Stimulated activated memory B cell treated with anti-CD40 and anti-IgM and Interleukin-4, amounts not matched to agents 10 μg/mL and 1 μg/mL and 100 μg/mL, for 72 hours (primary cell): ENCODE measurements at regions not wholly inside any gene's neighbourhood (a gene's known extent, or its start where the extent isn't known, plus 50 kb on each side); places are given as distances from the start of the nearest gene placed in this dataset.

Experiments used
- ATAC-seq: fragments of 150-1000 bp; cut with Tn5 transposase; 2 replicates; pipeline ENCODE4 v1.10.0; 2021
- H3K27ac Mint-ChIP-seq: one replicate; pipeline ENCODE4 v1.8.0; 2022; ENCODE audit warnings: mild to moderate bottlenecking, mixed read lengths
- H3K27me3 Mint-ChIP-seq: one replicate; pipeline ENCODE4 v1.8.0; 2022; ENCODE audit warnings: mixed read lengths
- H3K36me3 Mint-ChIP-seq: one replicate; pipeline ENCODE4 v1.8.0; 2022; ENCODE audit warnings: mixed read lengths
- H3K4me1 Mint-ChIP-seq: one replicate; pipeline ENCODE4 v1.8.0; 2022; ENCODE audit warnings: mixed read lengths
- H3K4me3 Mint-ChIP-seq: one replicate; pipeline ENCODE4 v1.8.0; 2022; ENCODE audit warnings: mild to moderate bottlenecking, moderate library complexity, mixed read lengths
- H3K9me3 Mint-ChIP-seq: one replicate; pipeline ENCODE4 v1.8.0; 2022; ENCODE audit warnings: mixed read lengths

DNA sequence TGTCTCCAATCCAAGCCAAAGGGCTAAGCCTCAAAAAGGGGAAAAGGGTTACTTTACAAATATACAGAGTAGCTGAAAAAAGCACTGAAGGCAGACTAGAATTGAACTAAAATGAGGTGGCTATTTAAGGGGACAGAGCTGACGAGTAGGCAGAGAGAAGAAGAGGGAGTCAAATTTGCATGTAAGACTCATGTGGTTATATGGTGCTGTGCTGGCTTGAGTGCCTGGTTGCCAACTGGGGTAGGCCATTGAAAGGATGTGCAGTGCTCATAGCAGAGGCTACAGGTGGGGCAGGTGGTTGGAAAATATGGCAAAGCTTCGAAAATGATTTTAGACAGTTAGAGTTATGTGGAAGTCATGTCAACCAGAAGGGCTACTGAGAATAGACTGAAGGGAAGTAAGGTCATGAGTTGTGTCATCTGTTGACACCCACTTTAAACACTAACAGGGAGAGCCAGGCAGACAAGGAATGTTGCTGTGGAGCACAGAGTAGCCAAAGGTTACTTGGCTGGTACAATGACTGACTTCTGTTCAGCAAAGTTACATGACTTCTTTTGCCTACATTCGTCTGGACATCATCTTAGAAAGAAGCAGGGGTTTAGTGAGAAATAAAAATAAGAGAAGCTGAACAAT, 1210.4 kb downstream of the ADGRL3 start:
- H3K36me3 Mint-ChIP-seq = no peaks in the 10 kb centered on the region
- ATAC-seq = no peak
- no peak overlapping the region for H3K4me3 Mint-ChIP-seq
- H3K9me3 Mint-ChIP-seq = peaks cover 5% of the 10 kb centered on the region
- H3K27ac Mint-ChIP-seq = no peak overlapping the region
- no peaks in the 10 kb centered on the region for H3K27me3 Mint-ChIP-seq
- no peaks in the 10 kb centered on the region for H3K4me1 Mint-ChIP-seq

DNA sequence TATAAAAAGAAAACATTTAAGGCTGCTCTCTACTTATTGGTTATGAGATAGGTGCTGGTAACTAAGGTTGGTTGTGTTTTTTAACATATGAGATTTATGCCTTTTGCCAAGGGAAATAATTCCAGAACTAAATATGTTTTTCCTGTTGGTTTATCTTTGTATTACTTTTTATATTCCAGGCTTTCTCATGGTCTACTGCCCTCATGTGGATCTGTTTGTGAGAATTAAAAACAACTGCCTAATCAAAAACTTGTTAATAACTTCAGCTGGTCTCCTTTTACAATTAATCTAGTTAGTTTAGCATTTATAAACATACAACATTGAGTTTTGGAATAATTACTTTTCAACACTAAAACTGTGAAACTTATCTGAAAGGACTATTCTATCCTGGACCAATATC, 1208.3 kb downstream of the ADGRL3 start:
- no peak overlapping the region for H3K4me3 Mint-ChIP-seq
- H3K36me3 Mint-ChIP-seq = no peaks in the 10 kb centered on the region
- no peak for ATAC-seq
- H3K27me3 Mint-ChIP-seq = no peaks in the 10 kb centered on the region
- no peak overlapping the region for H3K27ac Mint-ChIP-seq
- H3K9me3 Mint-ChIP-seq = peaks cover 5% of the 10 kb centered on the region
- no peaks in the 10 kb centered on the region for H3K4me1 Mint-ChIP-seq

- peaks cover 5% of the 10 kb centered on the region for H3K9me3 Mint-ChIP-seq
- ATAC-seq = no peak
- no peaks in the 10 kb centered on the region for H3K36me3 Mint-ChIP-seq
- no peak overlapping the region for H3K27ac Mint-ChIP-seq
- H3K4me3 Mint-ChIP-seq = no peak overlapping the region
- H3K27me3 Mint-ChIP-seq = no peaks in the 10 kb centered on the region
- no peaks in the 10 kb centered on the region for H3K4me1 Mint-ChIP-seq
Measured at GRCh38 chr4:62407534-62407933, 1207.4 kb downstream of the ADGRL3 start.

GRCh38 chr4:62402088-62402806, 1202.1 kb downstream of the ADGRL3 start:
- no peak for ATAC-seq
- H3K4me1 Mint-ChIP-seq = no peaks in the 10 kb centered on the region
- H3K4me3 Mint-ChIP-seq = no peak overlapping the region
- H3K36me3 Mint-ChIP-seq = no peaks in the 10 kb centered on the region
- H3K9me3 Mint-ChIP-seq = no peaks in the 10 kb centered on the region
- no peak overlapping the region for H3K27ac Mint-ChIP-seq
- H3K27me3 Mint-ChIP-seq = no peaks in the 10 kb centered on the region

DNA sequence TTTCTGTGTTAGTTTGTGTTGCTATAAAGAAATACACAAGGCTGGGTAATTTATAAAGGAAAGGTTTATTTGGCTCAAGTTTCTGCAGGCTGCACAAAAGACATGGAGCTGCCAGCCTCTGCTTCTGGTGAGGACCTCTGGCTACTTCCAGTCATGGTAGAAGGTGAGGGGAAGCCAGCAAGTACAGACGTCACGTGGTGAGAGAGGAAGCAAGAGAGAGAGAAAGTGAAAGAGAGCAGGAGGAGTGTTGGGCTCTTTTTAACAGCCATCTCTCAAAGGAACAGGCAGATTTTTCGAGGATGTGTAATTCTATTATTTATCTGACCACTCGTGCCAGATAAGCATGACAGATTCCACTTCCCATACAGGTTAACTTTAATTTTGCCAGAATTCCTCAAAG, 1199.1 kb downstream of the ADGRL3 start:
- ATAC-seq = peak; percentile 45
- no peak overlapping the region for H3K27ac Mint-ChIP-seq
- H3K27me3 Mint-ChIP-seq = no peaks in the 10 kb centered on the region

DNA sequence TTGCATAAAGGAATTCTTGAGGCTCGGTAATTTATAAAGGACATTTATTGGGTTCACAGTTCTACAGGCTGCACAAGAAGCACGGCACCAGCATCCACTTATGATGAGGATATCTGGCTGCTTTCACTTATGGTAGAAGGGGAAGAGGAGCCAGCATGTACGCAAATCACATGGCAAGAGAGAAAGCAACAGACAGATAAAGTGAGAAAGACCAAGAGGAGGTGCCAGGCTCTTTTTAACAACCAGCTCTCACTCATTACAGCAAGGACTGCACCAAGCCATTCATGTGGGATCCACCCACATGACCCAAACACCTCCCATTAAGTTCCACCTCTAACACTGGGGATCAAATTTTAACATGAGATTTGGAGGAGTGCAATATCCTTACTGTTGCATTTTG, 1198.2 kb downstream of the ADGRL3 start:
- Mint-ChIP-seq H3K4me1 (no peaks in the 10 kb centered on the region), H3K27ac (no peak overlapping the region), H3K27me3 (no peaks in the 10 kb centered on the region), H3K36me3 (no peaks in the 10 kb centered on the region), H3K9me3 (no peaks in the 10 kb centered on the region), H3K4me3 (no peak overlapping the region)
- ATAC-seq = no peak

More for the DNA sequence above, 1199.1 kb downstream of the ADGRL3 start:
- no peaks in the 10 kb centered on the region for H3K4me1 Mint-ChIP-seq
- H3K4me3 Mint-ChIP-seq = peak overlapping the region; percentile 10
- no peaks in the 10 kb centered on the region for H3K36me3 Mint-ChIP-seq
- no peaks in the 10 kb centered on the region for H3K9me3 Mint-ChIP-seq

- ATAC-seq = no peak
- Mint-ChIP-seq H3K27me3 (no peaks in the 10 kb centered on the region), H3K9me3 (no peaks in the 10 kb centered on the region), H3K36me3 (no peaks in the 10 kb centered on the region), H3K27ac (no peak overlapping the region), H3K4me1 (no peaks in the 10 kb centered on the region), H3K4me3 (no peak overlapping the region)
Measured at GRCh38 chr4:62394766-62395165, 1194.6 kb downstream of the ADGRL3 start.

- no peaks in the 10 kb centered on the region for H3K4me1 Mint-ChIP-seq
Measured at GRCh38 chr4:62387808-62388207, 1187.7 kb downstream of the ADGRL3 start.

GRCh38 chr4:62377700-62378099, 1177.6 kb downstream of the ADGRL3 start:
- ATAC-seq = no peak
- no peak overlapping the region for H3K27ac Mint-ChIP-seq
- H3K36me3 Mint-ChIP-seq = no peaks in the 10 kb centered on the region
- no peaks in the 10 kb centered on the region for H3K4me1 Mint-ChIP-seq
- H3K27me3 Mint-ChIP-seq = no peaks in the 10 kb centered on the region
- no peak overlapping the region for H3K4me3 Mint-ChIP-seq
- H3K9me3 Mint-ChIP-seq = peaks cover 12% of the 10 kb centered on the region

More at GRCh38 chr4:62387808-62388207, 1187.7 kb downstream of the ADGRL3 start:
- H3K9me3 Mint-ChIP-seq = no peaks in the 10 kb centered on the region
- H3K27me3 Mint-ChIP-seq = no peaks in the 10 kb centered on the region
- ATAC-seq = no peak
- H3K27ac Mint-ChIP-seq = no peak overlapping the region
- H3K4me3 Mint-ChIP-seq = no peak overlapping the region
- H3K36me3 Mint-ChIP-seq = no peaks in the 10 kb centered on the region

DNA sequence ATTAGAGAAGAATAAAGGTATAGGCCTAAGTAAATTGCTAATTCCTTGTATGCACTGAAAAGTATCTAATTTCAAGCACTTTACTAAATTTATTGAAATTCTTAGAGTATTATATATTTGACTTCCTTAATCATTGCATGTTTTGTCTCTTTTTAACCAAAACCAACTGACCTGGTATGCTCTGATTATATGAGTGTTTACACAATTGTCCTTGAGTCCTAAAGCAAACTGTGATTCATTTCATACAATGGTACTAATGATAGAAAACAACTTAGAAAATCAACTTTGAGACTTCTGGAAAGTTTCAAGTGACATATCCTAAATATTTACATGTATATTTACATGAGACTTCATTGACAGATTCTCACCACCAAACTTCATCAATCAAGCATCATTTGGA, 1177.1 kb downstream of the ADGRL3 start:
- H3K4me3 Mint-ChIP-seq = no peak overlapping the region
- no peaks in the 10 kb centered on the region for H3K27me3 Mint-ChIP-seq
- H3K4me1 Mint-ChIP-seq = no peaks in the 10 kb centered on the region
- H3K9me3 Mint-ChIP-seq = peaks cover 12% of the 10 kb centered on the region
- H3K36me3 Mint-ChIP-seq = no peaks in the 10 kb centered on the region
- ATAC-seq = no peak
- no peak overlapping the region for H3K27ac Mint-ChIP-seq

DNA sequence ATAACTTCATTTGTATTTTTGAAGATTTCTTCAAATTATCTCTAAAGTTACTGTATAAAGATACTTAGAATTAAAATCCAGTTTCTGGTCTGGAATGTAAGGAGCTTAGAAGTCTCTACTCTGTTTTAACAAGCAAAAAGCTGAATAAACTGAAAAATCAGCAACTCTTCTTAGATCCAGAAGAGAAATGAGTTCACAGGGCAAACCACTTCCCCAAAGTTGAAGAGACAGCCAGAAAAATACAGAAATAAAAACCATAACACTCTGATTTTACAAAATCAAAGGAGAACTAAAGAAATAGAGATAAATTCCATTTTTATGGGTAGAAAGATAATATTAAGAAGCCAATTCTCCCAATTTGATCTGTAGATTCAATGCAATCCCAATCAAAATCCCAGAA, 1166.8 kb downstream of the ADGRL3 start:
- no peak overlapping the region for H3K4me3 Mint-ChIP-seq
- no peaks in the 10 kb centered on the region for H3K4me1 Mint-ChIP-seq
- no peaks in the 10 kb centered on the region for H3K36me3 Mint-ChIP-seq
- no peak for ATAC-seq
- H3K9me3 Mint-ChIP-seq = peaks cover 3% of the 10 kb centered on the region
- H3K27ac Mint-ChIP-seq = no peak overlapping the region
- no peaks in the 10 kb centered on the region for H3K27me3 Mint-ChIP-seq

DNA sequence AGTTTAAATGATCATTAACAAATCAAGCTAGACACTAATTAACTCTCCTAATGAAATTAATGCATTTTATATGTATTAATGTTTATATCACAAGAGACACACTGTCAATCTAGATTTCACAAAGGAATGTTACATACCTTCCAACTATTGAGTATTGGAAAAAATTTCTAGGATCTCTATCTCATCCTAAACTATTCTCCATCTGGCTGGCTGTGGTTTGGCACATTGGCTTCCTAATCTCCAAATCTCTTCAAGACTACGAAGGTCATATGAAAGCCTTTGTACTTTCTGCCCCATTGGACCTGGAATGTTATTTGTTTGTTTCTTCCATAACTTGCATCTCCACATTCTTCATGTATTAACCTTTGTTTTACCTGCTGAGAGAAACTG, 1160.0 kb downstream of the ADGRL3 start:
- Mint-ChIP-seq H3K27ac (no peak overlapping the region), H3K27me3 (no peaks in the 10 kb centered on the region), H3K9me3 (peaks cover 2% of the 10 kb centered on the region), H3K36me3 (no peaks in the 10 kb centered on the region), H3K4me1 (no peaks in the 10 kb centered on the region), H3K4me3 (no peak overlapping the region)
- ATAC-seq = no peak

- H3K27me3 Mint-ChIP-seq = no peaks in the 10 kb centered on the region
- H3K27ac Mint-ChIP-seq = no peak overlapping the region
- peaks cover 2% of the 10 kb centered on the region for H3K9me3 Mint-ChIP-seq
- no peaks in the 10 kb centered on the region for H3K4me1 Mint-ChIP-seq
- H3K4me3 Mint-ChIP-seq = no peak overlapping the region
- ATAC-seq = no peak
- no peaks in the 10 kb centered on the region for H3K36me3 Mint-ChIP-seq
Measured at GRCh38 chr4:62359441-62360155, 1159.5 kb downstream of the ADGRL3 start.

DNA sequence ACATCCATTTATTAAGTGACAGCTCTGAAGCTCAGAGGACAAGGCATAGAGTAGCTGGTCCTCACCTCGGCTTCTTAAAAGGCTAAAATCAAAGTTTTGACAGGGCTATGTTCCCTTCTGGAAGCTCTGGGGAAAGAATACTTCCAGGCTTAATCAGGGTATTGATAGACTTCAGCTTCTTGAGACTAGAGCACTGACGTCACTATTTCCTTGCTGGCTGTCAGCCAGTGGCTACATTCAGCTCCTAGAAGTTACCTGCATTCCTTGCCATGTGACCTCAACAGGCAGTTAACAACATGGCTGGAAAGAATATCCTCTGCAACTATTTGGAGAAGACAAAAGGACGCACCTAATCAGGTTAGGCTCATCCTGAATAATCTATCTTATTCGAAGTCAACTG, 1144.8 kb downstream of the ADGRL3 start:
- Mint-ChIP-seq H3K9me3 (peaks cover 16% of the 10 kb centered on the region), H3K36me3 (no peaks in the 10 kb centered on the region), H3K27me3 (no peaks in the 10 kb centered on the region), H3K27ac (no peak overlapping the region), H3K4me1 (no peaks in the 10 kb centered on the region), H3K4me3 (no peak overlapping the region)
- peak; percentile 31 for ATAC-seq

DNA sequence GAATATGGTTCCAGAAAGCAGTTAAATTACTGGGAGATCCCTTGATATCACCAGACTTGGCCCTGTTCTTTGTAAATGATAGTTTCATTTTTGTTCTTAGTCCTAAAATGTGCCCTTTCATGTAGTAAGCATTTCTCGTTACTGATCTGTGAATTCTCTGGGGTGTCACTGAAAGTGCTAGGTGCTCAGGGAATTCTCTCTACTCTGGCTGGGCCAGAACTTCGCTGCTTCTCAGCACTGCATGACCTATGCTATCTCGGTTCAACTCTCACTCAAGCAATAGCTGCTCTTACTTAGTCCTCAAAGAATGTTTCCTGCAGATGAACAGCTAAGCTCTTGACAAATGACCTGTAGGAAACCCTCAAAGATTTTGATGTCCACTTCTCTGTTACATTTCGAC, 1144.3 kb downstream of the ADGRL3 start:
- Mint-ChIP-seq H3K27ac (no peak overlapping the region), H3K9me3 (peaks cover 17% of the 10 kb centered on the region), H3K36me3 (no peaks in the 10 kb centered on the region), H3K4me3 (no peak overlapping the region), H3K27me3 (no peaks in the 10 kb centered on the region), H3K4me1 (no peaks in the 10 kb centered on the region)
- no peak for ATAC-seq

- H3K9me3 Mint-ChIP-seq = peaks cover 17% of the 10 kb centered on the region
- no peaks in the 10 kb centered on the region for H3K36me3 Mint-ChIP-seq
- no peaks in the 10 kb centered on the region for H3K4me1 Mint-ChIP-seq
- no peak overlapping the region for H3K4me3 Mint-ChIP-seq
- no peak overlapping the region for H3K27ac Mint-ChIP-seq
- no peaks in the 10 kb centered on the region for H3K27me3 Mint-ChIP-seq
- no peak for ATAC-seq
Measured at GRCh38 chr4:62342346-62342745, 1142.2 kb downstream of the ADGRL3 start.
